HG03354 (cell line): ENCODE measurements at regions not wholly inside any gene's neighbourhood (a gene's known extent, or its start where the extent isn't known, plus 50 kb on each side); places are given as distances from the start of the nearest gene placed in this dataset.

Source experiments
- ATAC-seq: cut with Tn5 transposase; IDR thresholded peaks from one replicate; pipeline ENCODE4 v1.9.1; 2021; ENCODE audit warnings: mild to moderate bottlenecking; ENCODE audit not compliant: unreplicated experiment, poor library complexity, severe bottlenecking

DNA sequence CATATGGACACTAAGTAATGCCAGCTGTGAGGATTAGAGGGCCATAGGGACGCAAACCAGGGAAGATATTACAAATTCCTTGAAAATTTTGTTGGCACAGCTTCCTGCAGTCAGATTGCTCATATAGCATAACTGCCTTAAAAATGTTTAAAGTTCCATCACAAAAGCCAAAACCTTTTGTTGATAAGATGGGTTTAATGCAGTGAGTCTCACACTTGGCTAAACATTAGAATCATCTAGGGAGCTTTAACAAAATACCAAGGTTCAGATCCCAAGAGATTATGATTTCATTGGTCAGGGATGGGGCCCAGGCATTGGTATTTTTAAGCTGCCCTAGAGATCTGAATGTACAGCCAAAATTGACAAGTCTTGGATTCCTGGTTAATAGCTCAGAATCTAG lies 376.5 kb upstream of the MAD2L1 start:
- ATAC-seq, result no peak

DNA sequence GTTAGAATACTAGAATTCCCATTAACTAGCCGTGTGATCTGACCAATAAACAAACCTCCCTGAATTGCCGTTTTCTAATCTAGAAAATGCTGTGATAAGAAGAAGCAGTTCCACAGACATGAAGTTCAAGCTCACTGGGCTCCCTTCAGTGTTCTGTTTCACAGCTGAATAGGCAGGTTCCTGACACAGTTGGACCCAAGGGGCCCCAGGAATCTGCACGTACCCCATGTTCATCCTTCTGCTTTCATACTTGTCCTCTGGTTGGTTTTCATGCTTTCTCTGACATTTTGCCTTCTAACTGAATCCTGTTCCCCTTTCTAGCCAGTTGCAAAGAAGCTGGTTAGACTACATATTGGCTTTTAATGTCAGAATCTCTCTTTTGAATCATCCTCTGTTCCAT lies 374.1 kb upstream of the MAD2L1 start:
- ATAC-seq, result no peak

DNA sequence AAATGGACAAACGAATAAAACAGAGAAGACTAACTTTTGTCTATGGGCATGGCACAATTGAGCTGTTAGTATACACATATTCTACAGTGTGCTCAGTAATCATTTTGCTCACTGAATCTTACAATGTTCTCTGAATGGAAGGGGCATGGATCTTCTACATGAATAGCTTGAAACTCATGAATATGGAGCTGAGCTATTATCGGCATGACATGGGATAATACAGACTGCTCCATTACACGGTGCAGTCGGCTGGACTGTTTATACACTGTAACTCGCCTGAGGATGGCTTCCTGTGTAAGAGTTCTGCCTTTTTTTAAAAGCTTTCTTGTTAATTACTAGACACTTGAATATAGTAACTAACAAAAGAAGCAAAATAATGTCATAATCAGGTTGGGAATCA lies 368.5 kb upstream of the MAD2L1 start:
- no peak for ATAC-seq

DNA sequence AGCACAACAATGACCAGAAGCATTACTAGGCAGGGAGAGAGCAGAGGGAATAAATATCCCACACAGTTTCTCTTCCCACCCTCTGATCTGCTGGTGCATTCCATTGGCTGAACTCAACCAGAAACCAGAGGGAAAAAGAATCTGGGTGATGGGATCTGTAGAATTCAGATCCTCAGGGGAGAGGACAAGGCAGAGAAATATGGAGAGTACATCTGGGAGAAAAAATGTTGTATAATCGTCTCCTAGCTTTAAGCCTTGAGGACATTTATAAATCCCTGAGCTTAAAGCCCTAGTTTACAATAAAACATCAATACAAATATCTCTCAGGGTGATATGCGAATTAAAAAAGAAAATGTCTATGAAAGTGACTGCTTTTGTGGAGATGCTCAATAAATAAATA lies 368.1 kb upstream of the MAD2L1 start:
- ATAC-seq, result no peak

DNA sequence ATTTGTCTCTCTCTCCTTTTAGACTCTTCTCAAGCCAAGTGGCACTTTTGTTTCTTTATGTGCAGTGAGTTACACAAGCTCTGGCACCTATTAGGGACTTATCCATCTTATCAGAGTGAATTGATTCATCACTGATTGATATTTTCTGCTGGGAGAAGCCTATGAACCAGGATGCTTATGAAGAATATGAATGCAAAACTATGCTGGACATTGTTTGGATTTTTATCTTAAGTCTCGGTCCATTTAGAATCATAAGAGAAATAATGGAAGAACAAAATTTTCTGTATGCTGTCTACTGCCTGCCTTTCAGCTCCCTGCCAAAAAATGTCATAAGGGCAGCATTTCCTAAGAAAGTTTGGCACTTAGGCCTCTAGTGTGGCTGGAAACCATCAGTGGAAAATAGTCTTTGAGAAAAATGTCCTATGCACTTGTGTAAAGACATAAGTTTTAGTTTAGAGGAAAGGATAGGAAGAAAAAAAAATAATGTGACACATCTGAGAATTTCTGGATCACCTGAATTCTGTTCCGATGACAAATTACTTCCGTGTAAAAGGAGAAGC lies 365.7 kb upstream of the MAD2L1 start:
- ATAC-seq, result no peak

DNA sequence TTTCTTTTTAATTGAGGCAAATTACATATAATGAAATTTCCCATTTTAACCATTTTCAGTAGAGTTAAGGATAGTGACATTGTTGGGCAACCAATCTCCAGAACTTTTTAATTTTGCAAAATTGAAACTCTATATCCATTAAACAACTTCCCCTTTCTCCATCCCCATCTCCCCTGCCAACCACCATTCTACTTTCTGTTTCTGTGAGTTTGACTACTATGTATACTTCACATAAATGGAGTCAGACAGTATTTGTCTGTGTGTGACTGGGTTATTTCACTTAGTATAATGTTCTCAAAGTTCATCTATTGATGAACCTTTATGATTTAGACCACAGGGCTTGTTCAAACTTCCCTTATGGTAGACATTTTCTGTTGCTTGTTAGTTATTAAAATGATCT lies 364.5 kb upstream of the MAD2L1 start:
- ATAC-seq, result no peak

DNA sequence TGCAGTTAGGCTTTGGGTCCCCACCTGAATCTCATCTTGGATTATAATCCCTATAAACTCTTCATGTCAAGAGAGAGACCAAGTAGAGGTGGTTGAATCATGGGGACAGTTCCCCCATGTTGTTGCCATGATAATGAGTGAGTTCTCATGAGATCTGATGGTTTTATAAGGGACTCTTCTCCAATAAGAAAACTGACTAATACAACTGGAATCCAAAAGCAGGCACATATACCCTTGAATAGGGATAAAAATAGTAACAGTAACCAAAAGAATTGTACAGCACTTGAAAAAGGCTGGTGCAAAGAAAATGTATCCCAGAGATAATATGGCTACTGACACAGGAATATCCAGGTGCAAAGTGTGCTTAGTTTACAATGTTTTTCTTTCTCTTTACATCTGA lies 351.5 kb upstream of the MAD2L1 start:
- ATAC-seq, result no peak

DNA sequence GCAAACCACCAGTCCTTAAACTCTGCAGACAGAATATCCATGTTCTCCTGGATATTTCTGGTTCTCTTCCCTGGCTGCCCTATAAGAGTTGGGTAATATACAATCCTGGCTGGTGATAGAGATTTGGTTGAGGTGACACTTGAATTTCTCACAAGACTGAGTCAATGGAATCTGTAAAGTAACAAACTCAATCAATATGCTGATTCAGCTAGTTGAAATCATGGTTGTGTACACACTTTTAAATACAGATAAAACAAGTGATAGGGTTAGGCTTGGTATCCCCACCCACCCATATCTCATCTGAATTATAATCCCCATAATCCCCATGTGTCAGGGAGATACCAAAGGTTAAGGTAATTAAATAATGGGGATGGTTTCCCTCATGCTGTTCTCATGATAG lies 349.2 kb upstream of the MAD2L1 start:
- ATAC-seq, result no peak

DNA sequence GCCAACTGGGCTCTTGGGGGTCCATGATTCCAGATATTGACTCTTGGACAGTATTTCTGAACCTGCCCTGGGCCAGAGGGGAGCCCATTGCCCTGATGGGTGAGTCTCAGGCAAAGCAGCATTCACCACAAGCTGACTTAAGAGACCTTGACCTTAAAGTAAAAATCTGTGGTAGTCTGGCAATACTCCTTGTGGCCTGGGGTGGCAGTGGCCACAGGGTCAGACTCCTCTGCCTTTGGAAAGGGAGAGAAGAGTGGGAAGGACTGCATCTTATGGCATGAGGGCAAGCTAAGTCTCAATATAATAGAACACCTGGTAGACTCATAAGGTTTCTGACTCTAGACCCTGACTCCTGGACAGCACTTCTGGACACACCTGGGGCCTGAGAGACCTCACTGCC lies 340.3 kb upstream of the MAD2L1 start:
- ATAC-seq, result no peak

DNA sequence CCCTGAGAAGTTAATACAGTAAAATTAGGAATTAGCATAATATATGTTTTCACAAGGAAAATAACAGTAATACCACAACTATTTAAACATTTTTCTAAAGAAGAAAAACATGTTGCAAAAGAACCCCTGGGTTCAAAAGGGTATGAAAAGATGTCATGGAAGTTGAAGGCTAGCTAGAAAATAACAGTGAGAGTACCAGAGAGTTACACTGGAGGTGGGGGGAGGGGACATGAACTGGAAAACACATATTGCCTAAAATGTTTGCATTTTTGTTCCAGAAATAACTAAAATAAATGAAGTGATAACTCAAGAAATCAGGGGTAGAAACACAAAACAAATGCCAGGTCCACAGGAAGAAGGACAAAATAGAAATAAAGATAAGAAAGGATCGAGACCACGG lies 336.6 kb upstream of the MAD2L1 start:
- no peak for ATAC-seq

DNA sequence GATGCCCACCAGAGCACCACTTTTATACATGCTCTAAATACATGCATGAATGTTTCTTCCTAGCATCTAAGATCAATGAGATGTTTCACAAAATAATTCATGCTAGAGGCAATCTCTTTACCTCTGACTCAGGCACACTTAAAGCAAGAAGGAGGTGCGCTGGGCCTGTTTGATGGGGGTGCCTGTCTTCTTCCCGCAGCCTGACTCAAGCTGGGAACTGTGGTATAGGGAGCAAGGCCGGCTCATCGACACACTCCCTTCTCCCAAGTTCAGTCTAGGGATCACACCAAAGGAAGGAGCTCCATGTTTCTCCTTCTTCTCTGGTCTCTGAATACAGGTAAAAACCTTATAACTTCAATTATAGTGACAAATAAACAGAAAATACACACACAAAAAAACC lies 333.8 kb upstream of the MAD2L1 start:
- no peak for ATAC-seq

DNA sequence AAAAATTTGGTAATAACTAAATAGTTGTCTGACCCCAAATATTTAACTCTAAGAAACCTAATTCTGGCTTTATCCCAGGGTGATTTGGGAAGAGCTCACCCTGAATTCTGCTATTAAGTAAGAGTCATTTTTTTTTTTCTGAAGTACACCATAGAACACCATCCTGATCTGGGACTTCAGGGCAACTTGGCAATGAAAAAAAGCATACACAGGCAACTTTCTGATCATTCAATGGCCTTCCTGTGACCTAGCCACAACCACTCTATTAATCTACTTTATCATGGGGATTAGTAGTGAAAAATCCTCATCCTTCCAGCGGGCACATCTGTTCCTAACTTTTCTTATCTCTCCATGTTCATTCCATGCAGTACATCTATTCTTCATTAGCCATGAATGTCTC lies 333.2 kb upstream of the MAD2L1 start:
- ATAC-seq, result no peak

DNA sequence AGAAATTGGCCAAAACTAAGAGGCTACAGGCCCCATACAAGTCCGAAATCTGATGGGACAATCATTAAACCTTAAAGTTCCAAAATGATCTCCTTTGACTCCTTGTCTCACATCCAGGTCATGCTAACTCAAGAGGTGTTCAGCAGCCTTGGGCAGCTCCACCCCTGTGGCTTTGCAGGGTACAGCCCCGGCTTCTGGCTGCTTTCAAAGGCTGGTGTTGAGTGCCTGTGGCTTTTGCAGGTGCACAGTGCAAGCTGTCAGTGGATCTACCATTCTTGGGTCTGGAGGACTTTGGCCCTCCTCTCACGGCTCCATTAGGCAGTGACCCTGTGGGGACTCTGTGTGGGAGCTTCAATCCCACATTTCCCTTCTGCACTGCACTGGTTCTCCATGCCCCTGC lies 329.1 kb upstream of the MAD2L1 start:
- no peak for ATAC-seq

DNA sequence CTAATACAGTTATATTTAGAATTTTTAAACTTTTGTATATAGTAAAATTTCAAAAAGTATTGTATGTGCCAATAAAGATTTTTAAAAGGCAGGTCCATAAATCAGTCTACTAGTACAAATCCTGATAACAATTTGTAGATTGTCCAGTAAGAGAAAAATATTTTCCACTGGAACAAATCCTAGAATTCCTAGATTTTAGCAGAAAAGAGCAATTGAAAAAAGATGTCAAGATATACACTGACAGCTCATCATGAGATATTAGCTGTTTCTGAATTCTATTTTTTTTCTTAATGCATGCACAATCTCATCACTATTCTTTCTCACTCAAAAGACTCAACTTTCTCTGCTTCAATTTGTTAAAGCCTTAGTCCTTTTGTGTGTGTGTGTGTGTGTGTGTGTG lies 289.2 kb upstream of the MAD2L1 start:
- ATAC-seq, result no peak

DNA sequence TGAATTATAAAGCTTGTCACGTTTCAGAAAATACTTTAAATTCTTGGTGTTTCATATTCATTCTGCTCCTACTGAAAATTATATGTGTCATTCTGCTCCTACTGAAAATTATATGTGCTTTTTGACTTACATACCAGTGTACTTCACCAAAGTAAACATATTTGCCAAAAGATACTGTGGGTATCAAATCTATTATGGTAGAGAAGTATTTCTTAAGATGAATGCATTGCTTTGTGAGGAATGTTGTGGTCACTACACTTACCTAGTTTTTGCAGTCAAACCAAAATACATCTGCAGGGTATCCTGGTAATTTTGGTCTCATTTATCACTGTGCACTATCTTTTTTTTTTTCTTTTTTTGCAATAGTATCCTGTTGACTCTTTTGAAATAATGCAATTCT lies 287.7 kb upstream of the MAD2L1 start:
- ATAC-seq, result no peak

DNA sequence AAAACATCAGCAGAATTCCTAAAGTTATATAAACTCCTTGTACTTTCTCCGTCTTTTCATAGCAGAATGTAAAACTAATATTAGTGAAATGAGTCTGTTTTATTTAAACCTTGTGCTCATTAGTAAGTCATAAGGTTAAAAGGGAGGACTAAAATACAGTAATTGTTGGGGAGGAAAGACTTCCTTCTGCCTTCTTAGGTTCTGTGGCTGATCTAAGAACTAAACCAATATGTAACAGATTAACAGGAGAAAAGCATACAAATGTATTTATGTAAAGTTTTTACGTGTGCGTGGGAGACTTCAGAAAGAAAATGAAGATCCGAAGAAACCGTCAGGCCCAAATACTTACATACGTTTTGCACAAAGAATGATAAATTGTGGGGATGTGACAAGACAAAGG lies 286.6 kb upstream of the MAD2L1 start:
- no peak for ATAC-seq

DNA sequence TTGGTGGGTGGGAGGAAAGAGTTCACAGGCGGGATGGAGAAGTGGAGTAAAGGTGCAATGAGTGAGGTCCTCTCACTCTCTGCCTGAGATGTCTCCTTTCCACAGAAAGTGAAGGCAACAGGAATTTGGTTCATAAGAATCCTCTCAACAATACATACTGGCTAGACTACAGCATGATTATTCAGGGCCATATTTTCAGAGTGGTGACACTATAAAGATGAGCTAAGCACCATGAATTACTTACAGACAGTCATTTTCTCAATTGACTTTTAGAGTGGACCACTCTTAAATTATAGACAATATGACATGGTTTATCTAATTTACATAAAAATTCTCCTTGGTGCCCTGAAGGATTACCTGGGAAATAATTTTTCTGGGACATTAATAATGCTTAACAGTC lies 286.1 kb upstream of the MAD2L1 start:
- ATAC-seq, result no peak

DNA sequence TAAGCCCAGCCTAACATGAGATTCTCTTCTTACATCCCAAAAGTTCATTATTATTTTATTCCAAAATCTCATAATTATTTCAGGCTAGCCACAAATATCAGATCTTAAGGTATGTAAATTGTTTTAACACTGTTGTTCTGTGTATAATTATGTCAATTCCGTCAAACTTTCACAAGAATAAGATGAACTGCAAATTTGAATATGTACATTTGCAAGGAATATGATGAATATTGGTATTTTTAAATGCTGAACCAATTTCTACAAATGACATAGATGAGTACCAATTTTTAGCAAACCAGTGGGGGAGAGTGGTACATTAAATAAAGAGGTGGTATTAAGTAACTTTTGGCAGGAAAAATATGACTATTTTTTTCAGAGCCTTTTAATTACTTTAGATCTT lies 282.3 kb upstream of the MAD2L1 start:
- ATAC-seq, result no peak

DNA sequence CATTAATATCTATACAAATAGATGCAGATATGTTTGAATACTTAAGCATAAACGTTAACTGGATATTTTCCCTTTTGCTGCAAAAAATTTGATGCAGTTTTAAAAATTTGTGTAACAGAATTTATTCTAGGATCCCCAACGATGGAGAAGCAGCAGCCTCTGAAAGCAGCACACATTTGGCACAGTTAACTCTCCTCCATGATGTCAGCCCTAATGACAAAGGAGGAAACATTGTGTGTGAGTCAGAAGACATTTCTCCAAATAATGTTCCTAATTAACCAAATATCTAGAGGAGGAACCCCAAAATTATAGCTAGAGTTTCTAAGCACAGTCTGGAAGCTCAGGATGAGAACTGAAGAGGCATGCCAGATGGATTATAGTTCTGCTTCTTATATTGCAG lies 281.9 kb upstream of the MAD2L1 start:
- ATAC-seq, result no peak

DNA sequence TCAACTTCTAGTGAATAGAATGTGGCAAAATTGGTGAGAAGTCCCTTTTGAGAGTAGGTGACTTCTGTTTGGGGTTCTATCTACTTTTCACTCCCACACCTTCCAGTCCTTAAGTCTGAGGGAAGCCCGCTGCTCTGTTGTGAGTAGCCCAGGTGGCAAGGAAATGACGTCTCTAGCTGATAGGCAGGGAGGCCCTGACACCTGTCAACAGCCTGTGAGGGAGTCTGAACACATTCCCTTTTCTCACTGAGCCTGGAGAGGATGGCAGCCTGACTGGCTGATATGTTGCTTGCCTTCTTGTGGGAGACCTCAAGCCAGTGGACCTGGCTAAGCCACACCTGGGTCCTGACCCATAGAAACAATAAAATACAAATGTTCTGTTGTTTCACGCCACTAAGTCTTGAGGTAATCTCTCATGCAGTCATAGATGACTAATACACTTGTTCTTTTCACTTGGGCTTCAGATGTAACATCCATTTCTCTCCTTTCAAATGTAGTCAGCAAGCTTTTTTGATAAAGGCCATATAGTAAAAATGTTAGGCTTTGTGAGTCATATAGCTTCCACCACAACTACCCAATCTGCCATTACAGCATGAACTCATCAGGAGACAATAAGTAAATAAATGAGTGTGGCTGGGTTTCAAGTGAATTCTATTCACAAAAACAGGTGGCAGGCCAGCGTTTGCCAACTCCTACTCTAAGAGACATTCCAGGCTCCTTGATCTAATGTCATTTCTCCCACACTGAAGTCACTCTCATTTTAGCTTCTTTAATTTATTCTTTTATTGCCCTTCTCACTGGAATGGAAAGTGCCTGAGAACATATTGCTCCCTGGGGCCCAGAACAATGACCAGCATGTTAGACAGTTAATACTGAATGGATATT lies 265.1 kb upstream of the MAD2L1 start:
- ATAC-seq, result peak; percentile 64

DNA sequence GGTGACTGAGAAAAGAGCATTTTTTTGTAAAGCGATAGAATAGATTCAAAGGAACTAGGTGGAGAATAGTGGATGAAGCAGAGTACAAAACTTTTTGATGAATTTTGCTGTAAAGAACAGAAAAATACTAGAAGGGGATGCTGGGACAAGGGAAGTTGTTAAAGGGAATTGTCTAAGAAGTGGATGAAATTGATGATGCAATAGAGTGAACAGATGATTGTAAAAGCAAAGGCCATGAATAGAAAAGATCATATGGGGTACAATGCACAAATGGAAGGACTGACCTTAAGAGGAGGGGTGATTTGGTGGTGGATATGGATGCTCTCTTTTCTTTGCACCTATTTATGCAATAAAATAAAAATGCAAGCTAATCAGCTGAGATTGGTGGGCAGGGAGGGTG lies 262.7 kb upstream of the MAD2L1 start:
- ATAC-seq, result no peak

DNA sequence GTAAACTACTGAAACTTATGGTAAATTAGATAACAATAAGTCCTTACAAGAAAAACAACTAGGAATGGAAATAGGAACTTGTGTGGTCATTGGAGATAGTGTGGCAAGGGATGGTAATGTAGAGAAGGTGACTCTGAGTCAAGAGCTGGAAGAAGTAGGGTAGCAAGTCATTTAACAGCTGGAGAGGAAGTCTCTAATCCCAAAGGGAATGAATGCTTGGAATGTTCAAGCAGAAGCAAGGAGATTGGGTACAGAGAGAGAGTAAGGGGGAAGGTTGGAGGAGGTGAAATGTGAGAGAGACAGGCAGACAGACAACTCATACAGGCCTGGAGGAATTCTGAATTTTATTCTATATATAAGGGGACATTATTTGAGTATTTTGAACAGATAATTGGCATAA lies 260.6 kb upstream of the MAD2L1 start:
- ATAC-seq, result no peak
